Brain pericyte (primary cell): ENCODE measurements at regions not wholly inside any gene's neighbourhood (a gene's known extent, or its start where the extent isn't known, plus 50 kb on each side); places are given as distances from the start of the nearest gene placed in this dataset.
"Not testable (repeated sequence)": the region's sequence is repeated elsewhere in the genome, so short reads cannot be mapped to it uniquely, and the experiment has no call there.

Source experiments
- DNase-seq: peaks from one replicate; pipeline ENCODE4 v3.0.0-alpha.2; 2012; ENCODE audit warnings: low read depth, low spot score

GRCh38 chr14:22200977-22201605, 387.9 kb downstream of the DAD1 start:
- DNase-seq = peak; percentile 17

DNA sequence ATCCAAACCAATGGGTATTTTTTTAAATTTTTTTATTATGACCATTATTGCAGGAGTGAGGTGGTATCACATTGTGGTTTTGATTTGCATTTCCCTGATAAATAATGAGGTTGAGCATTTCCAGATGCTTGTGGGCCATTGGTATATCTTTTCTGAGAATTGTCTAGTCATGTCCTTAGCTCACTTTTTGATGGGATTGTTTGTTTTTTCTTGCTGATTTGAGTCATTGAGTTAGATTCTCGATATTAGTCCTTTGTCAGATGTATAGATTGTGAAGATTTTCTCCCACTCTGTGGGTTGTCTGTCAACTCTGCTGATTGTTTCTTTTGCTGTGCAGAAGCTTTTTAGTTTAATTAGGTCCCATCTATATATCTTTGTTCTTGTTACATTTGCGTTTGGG, 388.9 kb downstream of the DAD1 start:
- not testable (repeated sequence) for DNase-seq

DNA sequence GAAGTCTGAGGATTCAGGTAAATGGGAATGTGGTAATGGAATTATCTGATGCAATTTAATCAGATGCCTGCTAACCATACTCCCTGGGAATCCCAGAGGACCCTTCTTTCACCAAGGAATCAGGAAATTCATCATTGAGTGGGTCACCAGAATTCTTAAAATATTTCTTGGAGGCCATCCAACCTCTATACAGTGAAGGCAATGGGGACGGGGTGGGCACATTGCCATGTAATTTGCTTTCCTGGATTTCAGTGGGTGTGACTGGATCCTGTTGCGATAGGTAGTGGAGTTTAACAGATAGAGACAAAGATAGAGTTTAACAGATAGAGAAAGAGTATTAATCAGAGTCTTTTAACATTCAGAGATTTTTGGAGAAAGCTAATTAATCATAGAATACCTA, 394.4 kb downstream of the DAD1 start:
- DNase-seq = no peak

DNA sequence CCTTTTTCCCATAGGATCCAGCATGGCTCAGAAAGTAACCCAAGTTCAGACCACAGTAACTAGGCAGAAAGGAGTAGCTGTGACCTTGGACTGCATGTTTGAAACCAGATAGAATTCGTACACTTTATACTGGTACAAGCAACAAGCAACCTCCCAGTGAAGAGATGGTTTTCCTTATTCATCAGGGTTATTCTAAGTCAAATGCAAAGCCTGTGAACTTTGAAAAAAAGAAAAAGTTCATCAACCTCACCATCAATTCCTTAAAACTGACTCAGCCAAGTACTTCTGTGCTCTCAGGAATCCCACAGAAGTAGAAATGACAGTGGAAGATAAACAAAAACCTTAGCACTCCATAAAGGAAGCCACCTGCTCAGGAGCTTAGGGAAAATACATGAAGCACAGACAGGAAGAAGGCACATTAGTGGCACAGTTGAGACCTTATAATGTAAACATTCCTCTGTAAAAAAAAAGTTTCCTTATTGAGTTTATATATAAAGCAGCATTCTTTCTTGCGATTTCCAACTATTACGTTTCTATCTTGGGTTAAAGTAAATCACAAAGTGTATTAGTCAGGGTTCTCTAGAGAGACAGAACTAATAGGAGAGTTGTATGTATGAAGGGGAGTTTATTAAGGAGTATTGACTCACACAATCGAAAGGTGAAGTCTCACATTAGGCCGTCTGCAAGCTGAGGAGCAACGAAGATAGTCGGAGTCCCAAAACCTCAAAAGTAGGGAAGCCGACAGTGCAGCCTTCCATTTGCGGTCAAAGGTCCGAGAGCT, 398.4 kb downstream of the DAD1 start:
- no peak for DNase-seq

DNA sequence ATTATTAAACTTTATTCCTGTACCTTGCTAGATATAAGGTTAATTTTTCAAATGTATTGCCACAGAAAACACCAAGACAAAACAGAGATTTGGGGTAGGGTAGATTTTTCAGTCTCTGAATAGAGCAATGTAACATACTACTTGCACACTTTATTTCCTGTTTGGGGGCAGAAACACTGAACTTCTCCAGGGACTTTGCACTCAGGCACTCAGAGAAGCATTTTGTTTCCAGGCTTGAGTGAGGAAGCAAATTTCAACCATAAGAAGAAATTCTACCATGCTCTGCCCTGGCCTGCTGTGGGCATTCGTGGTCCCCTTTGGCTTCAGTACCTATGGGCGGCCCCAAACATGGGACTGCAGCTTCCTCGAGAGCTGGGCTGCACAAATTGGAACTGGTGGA, 399.1 kb downstream of the DAD1 start:
- no peak for DNase-seq

- DNase-seq = no peak
Observed at GRCh38 chr14:22188318-22188717, 400.7 kb downstream of the DAD1 start.

DNA sequence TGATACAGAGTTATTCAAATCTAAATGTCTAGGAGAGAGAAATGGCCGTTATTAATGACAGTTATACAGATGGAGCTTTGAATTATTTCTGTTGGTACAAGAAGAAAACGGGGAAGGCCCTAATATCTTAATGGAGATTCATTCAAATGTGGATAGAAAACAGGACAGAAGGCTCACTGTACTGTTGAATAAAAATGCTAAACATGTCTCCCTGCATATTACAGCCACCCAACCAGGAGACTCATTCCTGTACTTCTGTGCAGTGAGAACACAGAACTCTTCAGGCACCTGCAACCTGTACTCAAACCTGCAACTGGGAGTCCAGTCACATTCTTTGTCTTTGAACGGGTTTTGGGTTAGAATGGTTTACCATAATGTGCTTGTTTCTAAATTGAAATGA, 403.2 kb downstream of the DAD1 start:
- no peak for DNase-seq

- DNase-seq = no peak
Observed at GRCh38 chr14:22185191-22185590, 403.8 kb downstream of the DAD1 start.

GRCh38 chr14:22184830-22185168, 404.2 kb downstream of the DAD1 start:
- DNase-seq = no peak

DNA sequence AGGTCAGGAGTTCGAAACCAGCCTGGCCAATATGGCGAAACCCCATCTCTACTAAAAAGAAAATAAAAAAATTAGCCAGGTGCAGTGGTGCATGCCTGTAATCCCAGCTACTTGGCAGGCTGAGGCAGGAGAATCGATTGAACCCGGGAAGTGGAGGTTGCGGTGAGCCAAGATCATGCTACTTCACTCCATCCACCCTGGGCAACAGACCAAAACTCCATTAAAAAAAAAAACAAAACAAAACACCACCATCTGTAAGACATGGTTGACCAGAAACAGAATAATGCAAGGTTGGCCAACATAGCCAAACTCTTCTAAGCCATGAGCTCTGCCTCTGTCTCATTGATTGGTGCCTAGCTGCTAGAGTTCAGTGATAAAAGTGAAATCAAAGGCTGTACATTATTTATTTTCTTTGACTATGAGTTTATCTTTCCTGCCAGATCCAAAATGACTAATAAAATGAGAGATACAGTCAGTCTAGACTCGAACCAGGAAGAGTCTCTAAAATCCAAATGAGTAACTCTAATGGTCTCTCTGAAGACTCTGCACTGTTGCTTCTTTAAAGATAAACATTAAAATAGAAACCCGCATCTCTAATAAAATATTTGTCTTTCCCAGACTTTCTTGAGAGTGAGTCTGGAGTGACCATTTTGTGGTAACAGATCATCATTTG, 404.7 kb downstream of the DAD1 start:
- no peak for DNase-seq

DNA sequence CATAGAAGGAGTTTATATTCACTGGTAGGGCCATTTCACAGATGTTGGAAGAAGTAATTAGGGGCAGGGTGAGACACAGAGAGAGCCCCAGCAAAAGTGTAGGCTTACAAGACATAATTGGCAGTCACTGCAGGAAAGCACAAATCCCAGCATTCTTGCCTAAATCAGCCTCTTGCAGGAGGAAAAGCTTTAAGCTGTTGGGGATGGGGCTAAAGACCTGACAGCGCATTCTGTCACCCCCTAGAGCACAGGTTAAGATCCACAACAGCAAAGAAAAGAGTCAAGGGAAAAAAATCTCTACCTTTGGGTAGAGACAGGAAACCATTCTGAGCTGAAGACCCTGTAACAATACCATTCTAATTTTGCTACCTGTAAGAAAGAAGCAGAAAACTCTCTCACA, 409.0 kb downstream of the DAD1 start:
- no peak for DNase-seq

GRCh38 chr14:22179190-22179589, 409.8 kb downstream of the DAD1 start:
- no peak for DNase-seq

DNA sequence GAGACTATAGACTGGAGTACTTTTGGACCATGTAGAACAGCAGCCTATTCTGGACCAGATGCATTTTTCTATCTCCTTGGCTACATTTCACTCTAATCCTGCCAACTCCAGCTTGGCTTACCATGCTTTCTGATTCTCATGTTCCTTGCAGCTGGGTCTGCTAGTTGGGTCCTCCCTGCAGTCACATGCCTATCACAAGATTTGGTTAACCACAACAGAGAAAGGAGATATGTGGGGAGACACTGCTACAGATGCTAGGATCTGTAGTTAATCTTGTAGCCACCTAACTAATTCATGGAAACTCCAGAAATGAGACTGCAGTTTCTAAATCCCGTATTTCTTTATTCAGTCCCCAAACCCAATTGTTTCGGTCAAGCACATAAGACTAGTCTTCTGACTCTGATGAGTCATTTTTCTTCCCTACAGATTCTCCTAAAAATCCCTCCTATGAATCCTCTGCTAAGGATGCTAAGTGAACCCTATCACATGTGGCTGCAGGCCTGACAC, 410.6 kb downstream of the DAD1 start:
- DNase-seq = no peak

- DNase-seq = no peak
Observed at GRCh38 chr14:22177870-22178269, 411.2 kb downstream of the DAD1 start.

DNA sequence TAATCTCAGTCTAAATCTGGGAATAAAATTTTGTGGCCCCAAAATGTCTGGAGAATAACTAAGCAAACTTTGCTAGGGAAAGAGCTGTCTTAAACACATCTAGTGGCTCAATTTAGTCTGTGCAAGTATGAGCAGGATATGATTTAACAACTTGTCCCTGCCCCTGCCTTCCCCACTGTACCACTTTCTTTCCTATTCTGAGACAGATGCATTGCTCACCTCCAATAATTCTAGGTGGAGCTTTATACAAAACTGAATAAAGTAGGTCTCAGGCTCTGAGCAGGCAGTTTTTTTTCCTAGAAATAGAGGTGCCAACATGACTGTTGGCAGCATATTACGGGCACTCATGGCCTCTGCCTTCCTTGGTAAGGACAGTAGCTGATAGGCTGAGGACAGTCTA, 412.1 kb downstream of the DAD1 start:
- DNase-seq = no peak

GRCh38 chr14:22175278-22175558, 413.8 kb downstream of the DAD1 start:
- not testable (repeated sequence) for DNase-seq

- DNase-seq = no peak
Observed at GRCh38 chr14:22174412-22175277, 414.4 kb downstream of the DAD1 start.

DNA sequence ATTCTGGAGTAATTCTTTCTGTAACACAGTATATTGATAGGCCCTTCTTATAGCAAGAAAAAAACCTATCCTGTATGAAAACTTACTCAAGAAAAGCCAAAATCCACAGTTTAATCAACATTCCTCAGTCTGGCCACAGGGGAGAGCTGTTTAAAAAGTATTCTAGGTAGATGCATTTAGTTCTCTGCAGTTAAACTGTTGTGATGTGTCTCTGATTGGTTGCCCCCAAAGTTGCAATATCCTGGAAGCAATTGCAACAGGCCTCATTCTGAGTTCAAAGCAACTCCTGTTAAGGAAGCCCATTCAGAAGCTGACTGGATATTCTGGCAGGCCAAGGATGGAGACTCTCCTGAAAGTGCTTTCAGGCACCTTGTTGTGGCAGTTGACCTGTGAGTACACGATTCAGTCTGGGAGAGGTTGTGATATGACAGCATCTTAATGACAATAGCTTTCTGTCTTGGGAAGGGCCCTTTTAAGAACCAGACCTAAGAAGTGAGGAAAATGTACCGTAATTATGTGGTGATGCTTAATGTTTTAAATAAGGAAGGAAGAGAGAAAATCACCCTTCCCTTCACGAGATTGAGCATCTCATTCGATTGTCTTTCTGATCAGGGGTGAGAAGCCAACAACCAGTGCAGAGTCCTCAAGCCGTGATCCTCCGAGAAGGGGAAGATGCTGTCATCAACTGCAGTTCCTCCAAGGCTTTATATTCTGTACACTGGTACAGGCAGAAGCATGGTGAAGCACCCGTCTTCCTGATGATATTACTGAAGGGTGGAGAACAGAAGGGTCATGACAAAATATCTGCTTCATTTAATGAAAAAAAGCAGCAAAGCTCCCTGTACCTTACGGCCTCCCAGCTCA, 420.7 kb downstream of the DAD1 start:
- DNase-seq = no peak

- no peak for DNase-seq
Observed at GRCh38 chr14:22164616-22165015, 424.4 kb downstream of the DAD1 start.

- DNase-seq = no peak
Observed at GRCh38 chr14:22163051-22163450, 426.0 kb downstream of the DAD1 start.

DNA sequence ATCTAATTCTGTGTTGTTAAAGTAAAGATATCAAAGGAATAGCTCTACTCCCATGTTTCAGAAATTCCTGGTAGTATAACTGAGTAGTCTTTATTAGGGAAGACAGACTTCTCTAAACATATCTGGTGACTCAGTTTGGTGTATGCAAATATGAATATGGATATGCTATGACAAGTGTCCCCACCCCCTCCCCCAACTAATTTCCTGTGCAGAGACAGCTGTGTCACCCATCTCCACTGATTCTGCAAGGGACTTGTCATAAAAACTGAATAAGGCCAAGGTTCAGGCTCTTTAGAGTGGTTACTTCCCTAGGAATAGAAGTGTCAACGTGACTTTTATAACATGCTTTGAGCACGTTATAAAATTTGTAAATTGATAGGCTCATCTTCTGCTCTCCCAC, 429.1 kb downstream of the DAD1 start:
- no peak for DNase-seq
